Adrenal gland (tissue), 5 donors: ENCODE measurements at regions not wholly inside any gene's neighbourhood (a gene's known extent, or its start where the extent isn't known, plus 50 kb on each side); places are given as distances from the start of the nearest gene placed in this dataset.

Experiments
- CTCF ChIP-seq, 6 experiments: fragments of 450-650 bp in 4 of 6; fragments of 200-600 bp in 2 of 6; sonication (generic) in 1 of 6; IDR thresholded peaks; 1 replicate in 5 of 6; 2 replicates in 1 of 6; pipeline versions ENCODE4 v1.5.1 to v1.8.0; 2016 to 2021; ENCODE audit warnings: antibody characterized with exemption in 6 of 6, mild to moderate bottlenecking in 2 of 6, moderate library complexity in 1 of 6
- POLR2A ChIP-seq, 2 donors: fragments of 450-650 bp; IDR thresholded peaks; one replicate each; pipeline ENCODE4 v1.6.1; 2017; ENCODE audit warnings: antibody characterized with exemption in 2 of 2, mild to moderate bottlenecking in 2 of 2, moderate library complexity in 1 of 2
- donor health status: DM: no; HTN: no; CAD: no.

- TF ChIP-seq CTCF (IDR thresholded peaks at IDR 0.05) (no peak), POLR2A (IDR thresholded peaks at IDR 0.05) (no peak)
Measured at GRCh38 chr12:78767264-78767981, 97.2 kb upstream of the SYT1 start.
